ENCODE measurements at regions not wholly inside any gene's neighbourhood (a gene's known extent, or its start where the extent isn't known, plus 50 kb on each side); places are given as distances from the start of the nearest gene placed in this dataset.

DNA sequence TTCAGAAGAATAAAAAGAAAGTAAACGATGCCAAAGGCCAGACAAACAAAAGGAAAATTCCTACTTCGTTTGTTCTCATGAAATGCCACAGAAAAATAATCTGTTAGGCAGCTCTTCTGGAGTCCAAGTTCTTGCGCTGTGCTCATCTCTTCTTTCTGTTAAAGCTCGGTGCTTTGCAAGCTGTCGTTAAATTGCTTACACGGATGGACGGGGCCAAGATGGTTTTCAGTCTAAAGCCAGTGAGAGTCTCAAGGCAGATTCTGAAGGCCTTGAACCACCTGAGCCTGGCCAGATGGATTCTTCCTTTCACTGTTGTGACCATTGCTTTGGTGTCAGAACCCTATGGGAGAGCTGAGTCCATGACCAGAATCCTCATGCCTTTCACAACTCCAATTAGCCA is 97.6 kb upstream of the RMDN2 start:
- TF ChIP-seq CTCF (IDR thresholded peaks at IDR 0.05; ENCODE audit: insufficient read depth, low read depth, low read length, missing control alignments) = no peak
- no peak for DNase-seq (ENCODE audit: low read depth)
- H3K4me3 ChIP-seq (ENCODE audit: low read length) = no peak overlapping the region

- TF ChIP-seq CTCF (IDR thresholded peaks at IDR 0.05; ENCODE audit: insufficient read depth, low read depth, low read length, missing control alignments) = no peak
- H3K4me3 ChIP-seq (ENCODE audit: low read length) = no peak overlapping the region
- DNase-seq (ENCODE audit: low read depth) = peak; percentile 33
Observed at GRCh38 chr2:37827911-37828511, 97.1 kb upstream of the RMDN2 start.

DNA sequence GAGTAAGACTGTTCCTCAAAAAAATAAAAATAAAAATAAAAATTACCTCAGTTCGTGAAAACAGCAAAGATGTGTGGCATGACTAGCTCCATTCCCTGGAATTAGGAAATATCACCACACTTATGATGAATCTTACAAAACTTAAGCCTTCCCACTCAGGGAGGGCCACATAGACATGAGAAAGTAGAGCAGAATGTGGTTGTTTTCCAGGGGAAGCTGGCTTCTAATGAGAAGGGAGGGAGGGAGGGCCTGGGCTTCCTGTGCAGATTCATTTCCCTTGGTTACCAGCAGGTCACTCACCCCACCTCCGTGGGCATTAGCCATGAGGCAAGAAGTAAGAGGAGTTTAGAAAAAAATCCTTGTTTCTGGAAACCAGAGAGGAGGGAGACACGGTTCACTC is 95.9 kb upstream of the RMDN2 start:
- peak; percentile 80 for DNase-seq (ENCODE audit: low read depth)
- no peak overlapping the region for H3K4me3 ChIP-seq (ENCODE audit: low read length)
- no peak for TF ChIP-seq CTCF (IDR thresholded peaks at IDR 0.05; ENCODE audit: insufficient read depth, low read depth, low read length, missing control alignments)

DNA sequence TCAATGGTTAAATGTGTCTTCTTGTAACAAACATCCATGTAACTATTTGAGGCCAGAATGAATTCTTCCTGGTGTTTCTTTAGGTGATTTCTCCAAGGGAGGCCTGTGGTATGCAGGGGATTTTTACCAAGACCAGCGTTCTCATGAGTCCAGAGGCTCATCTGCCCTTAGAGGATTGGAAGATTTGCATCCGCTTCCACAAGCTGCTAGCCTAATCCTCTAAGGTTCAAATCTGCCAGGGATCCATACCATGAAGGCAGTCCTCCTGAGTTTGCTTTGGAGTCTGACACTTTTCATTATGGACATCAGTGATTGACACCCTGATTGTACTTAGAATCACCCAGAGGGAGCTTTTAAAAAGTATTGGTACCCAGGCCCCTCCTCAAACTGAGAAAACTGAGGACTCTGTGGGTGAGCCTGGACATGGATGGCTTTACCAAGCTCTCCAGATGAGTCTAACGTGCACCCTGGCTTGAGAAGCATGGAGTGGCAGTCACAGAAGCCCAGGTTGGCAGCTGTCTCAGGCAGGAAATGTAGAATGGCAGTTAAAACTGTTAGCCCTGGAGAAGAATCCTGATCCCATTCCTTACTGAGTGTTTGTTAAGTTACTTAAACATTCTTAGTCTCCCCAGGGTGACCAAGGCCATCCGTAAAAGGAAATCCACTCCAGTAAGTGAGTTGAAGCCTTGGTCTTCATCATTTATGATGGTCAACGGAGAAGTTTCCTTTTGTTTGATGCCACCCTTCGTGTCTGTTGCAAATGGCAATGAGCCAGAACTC is 95.3 kb upstream of the RMDN2 start:
- DNase-seq (ENCODE audit: low read depth) = no peak
- TF ChIP-seq CTCF (IDR thresholded peaks at IDR 0.05; ENCODE audit: insufficient read depth, low read depth, low read length, missing control alignments) = no peak
- H3K4me3 ChIP-seq (ENCODE audit: low read length) = no peak overlapping the region

DNA sequence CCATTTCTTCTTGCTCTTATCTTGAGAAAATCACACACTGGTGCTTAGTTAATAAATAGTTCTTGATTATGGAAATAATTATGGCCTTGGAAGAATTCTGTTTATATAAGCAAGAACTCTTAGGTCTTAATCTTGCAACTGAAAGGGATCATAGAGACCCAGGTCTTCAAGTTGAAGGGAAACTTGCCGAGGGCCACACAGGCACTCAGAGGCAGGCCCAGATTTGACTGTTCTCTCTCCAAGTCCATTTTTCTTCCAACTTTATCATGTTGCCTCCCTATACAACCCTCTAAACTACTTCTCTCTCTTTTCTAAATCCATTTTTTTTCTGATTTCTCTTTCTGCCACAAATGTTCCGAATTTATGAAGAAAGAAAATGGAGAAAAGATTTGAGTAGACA is 94.5 kb upstream of the RMDN2 start:
- TF ChIP-seq CTCF (IDR thresholded peaks at IDR 0.05; ENCODE audit: insufficient read depth, low read depth, low read length, missing control alignments) = no peak
- no peak for DNase-seq (ENCODE audit: low read depth)

DNA sequence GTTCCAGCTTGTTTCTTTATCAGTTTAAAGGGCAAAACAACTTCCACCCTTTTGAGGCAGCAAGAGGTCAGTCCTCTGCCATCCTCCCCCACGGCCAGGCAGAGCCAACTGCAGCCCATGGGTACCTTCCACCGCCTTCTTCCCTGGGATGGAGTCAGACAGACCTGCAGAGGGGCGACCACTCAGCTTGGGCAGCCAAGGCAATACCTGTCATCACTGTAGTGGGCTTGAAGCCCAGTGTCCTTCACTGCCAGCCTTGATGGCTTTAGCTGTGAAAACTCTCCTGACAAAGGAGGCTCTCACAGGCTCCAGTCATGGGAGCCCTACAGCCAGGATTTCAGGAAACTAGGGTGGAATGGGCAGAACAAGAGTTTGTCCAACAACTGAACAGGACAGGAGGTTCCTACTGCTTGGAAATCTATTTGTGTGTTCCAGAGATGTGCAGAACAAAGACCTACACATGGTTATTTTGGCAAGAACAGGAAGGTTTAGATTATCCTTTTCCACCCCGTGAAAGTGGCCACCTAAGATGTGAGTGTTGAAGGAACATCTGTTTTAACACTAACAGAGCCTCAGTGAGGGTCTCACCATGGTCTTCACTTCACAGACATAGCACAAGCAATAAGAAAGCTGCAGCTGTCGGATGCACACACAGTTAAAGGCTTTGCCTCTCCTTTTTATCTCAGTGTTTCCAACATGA is 93.9 kb upstream of the RMDN2 start:
- no peak for DNase-seq (ENCODE audit: low read depth)
- no peak overlapping the region for H3K4me3 ChIP-seq (ENCODE audit: low read length)
- no peak for TF ChIP-seq CTCF (IDR thresholded peaks at IDR 0.05; ENCODE audit: insufficient read depth, low read depth, low read length, missing control alignments)

More for the DNA sequence above, 94.5 kb upstream of the RMDN2 start:
- H3K4me3 ChIP-seq (ENCODE audit: low read length) = no peak overlapping the region

Data from epithelial cell of esophagus (primary cell).